ENCODE measurements at regions not wholly inside any gene's neighbourhood (a gene's known extent, or its start where the extent isn't known, plus 50 kb on each side); places are given as distances from the start of the nearest gene placed in this dataset.

- Histone ChIP-seq H3K4me1 (ENCODE audit: low read length) (no peaks in the 10 kb centered on the region), H3K27ac (ENCODE audit: low read length) (no peak overlapping the region), H2AFZ (ENCODE audit: low read length) (no peak overlapping the region), H3K4me2 (ENCODE audit: low read depth, low read length) (no peak overlapping the region), H3K4me3 (ENCODE audit: low read length) (no peak overlapping the region), H3K9ac (ENCODE audit: low read length) (no peak overlapping the region), H3F3A (ENCODE audit: insufficient read depth, low read length) (no peaks in the 10 kb centered on the region), H3K9me2 (replicated peaks; ENCODE audit: insufficient read depth, low read length) (no peaks in the 10 kb centered on the region), H3K27me3 (replicated peaks; ENCODE audit: insufficient read depth, low read length) (no peaks in the 10 kb centered on the region), H3K36me3 (replicated peaks; ENCODE audit: insufficient read depth, low read length) (no peaks in the 10 kb centered on the region), H4K20me1 (ENCODE audit: insufficient read depth, low read length) (no peaks in the 10 kb centered on the region), H3K9me3 (replicated peaks; ENCODE audit: insufficient read depth, low read length) (no peaks in the 10 kb centered on the region), H3K79me2 (ENCODE audit: low read length) (no peaks in the 10 kb centered on the region)
- no peak for TF ChIP-seq EZH2 (optimal IDR thresholded peaks at IDR 0.05; ENCODE audit: low read depth, low read length)
- TF ChIP-seq EZH2phosphoT487 (IDR thresholded peaks at IDR 0.05; ENCODE audit: low read length) = no peak
- TF ChIP-seq, protein P1, sequence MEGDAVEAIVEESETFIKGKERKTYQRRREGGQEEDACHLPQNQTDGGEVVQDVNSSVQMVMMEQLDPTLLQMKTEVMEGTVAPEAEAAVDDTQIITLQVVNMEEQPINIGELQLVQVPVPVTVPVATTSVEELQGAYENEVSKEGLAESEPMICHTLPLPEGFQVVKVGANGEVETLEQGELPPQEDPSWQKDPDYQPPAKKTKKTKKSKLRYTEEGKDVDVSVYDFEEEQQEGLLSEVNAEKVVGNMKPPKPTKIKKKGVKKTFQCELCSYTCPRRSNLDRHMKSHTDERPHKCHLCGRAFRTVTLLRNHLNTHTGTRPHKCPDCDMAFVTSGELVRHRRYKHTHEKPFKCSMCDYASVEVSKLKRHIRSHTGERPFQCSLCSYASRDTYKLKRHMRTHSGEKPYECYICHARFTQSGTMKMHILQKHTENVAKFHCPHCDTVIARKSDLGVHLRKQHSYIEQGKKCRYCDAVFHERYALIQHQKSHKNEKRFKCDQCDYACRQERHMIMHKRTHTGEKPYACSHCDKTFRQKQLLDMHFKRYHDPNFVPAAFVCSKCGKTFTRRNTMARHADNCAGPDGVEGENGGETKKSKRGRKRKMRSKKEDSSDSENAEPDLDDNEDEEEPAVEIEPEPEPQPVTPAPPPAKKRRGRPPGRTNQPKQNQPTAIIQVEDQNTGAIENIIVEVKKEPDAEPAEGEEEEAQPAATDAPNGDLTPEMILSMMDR (IDR thresholded peaks at IDR 0.05; ENCODE audit: low read length) = no peak
- DNase-seq = no peak
Observed at GRCh38 chr4:181637186-181638105, 605.8 kb upstream of the TENM3 start.

GRCh38 chr4:181643466-181643865 lies 599.7 kb upstream of the TENM3 start:
- no peak for TF ChIP-seq EZH2 (optimal IDR thresholded peaks at IDR 0.05; ENCODE audit: low read depth, low read length)
- TF ChIP-seq EZH2phosphoT487 (IDR thresholded peaks at IDR 0.05; ENCODE audit: low read length) = no peak
- TF ChIP-seq, protein P1 (IDR thresholded peaks at IDR 0.05; ENCODE audit: low read length) = no peak

GRCh38 chr4:181645489-181645888 lies 597.7 kb upstream of the TENM3 start:
- H3K36me3 ChIP-seq (replicated peaks; ENCODE audit: insufficient read depth, low read length) = no peaks in the 10 kb centered on the region
- no peak overlapping the region for H3K27ac ChIP-seq (ENCODE audit: low read length)
- no peak overlapping the region for H3K4me2 ChIP-seq (ENCODE audit: low read depth, low read length)
- no peaks in the 10 kb centered on the region for H3K27me3 ChIP-seq (replicated peaks; ENCODE audit: insufficient read depth, low read length)
- TF ChIP-seq EZH2 (optimal IDR thresholded peaks at IDR 0.05; ENCODE audit: low read depth, low read length) (no peak), EZH2phosphoT487 (IDR thresholded peaks at IDR 0.05; ENCODE audit: low read length) (no peak)
- TF ChIP-seq, protein P1 (IDR thresholded peaks at IDR 0.05; ENCODE audit: low read length) = no peak
- no peak overlapping the region for H2AFZ ChIP-seq (ENCODE audit: low read length)
- no peaks in the 10 kb centered on the region for H3F3A ChIP-seq (ENCODE audit: insufficient read depth, low read length)
- no peak for DNase-seq
- H3K9me3 ChIP-seq (replicated peaks; ENCODE audit: insufficient read depth, low read length) = no peaks in the 10 kb centered on the region
- no peaks in the 10 kb centered on the region for H3K79me2 ChIP-seq (ENCODE audit: low read length)
- H3K4me1 ChIP-seq (ENCODE audit: low read length) = no peaks in the 10 kb centered on the region
- no peaks in the 10 kb centered on the region for H3K9me2 ChIP-seq (replicated peaks; ENCODE audit: insufficient read depth, low read length)
- H3K9ac ChIP-seq (ENCODE audit: low read length) = no peak overlapping the region
- H3K4me3 ChIP-seq (ENCODE audit: low read length) = no peak overlapping the region
- H4K20me1 ChIP-seq (ENCODE audit: insufficient read depth, low read length) = no peaks in the 10 kb centered on the region

More at GRCh38 chr4:181643466-181643865, 599.7 kb upstream of the TENM3 start:
- Histone ChIP-seq H3F3A (ENCODE audit: insufficient read depth, low read length) (no peaks in the 10 kb centered on the region), H3K79me2 (ENCODE audit: low read length) (no peaks in the 10 kb centered on the region), H3K27me3 (replicated peaks; ENCODE audit: insufficient read depth, low read length) (no peaks in the 10 kb centered on the region), H3K36me3 (replicated peaks; ENCODE audit: insufficient read depth, low read length) (no peaks in the 10 kb centered on the region), H3K4me1 (ENCODE audit: low read length) (no peaks in the 10 kb centered on the region), H3K9me3 (replicated peaks; ENCODE audit: insufficient read depth, low read length) (no peaks in the 10 kb centered on the region), H3K4me2 (ENCODE audit: low read depth, low read length) (no peak overlapping the region), H3K4me3 (ENCODE audit: low read length) (no peak overlapping the region), H2AFZ (ENCODE audit: low read length) (no peak overlapping the region), H3K9ac (ENCODE audit: low read length) (no peak overlapping the region), H4K20me1 (ENCODE audit: insufficient read depth, low read length) (no peaks in the 10 kb centered on the region), H3K9me2 (replicated peaks; ENCODE audit: insufficient read depth, low read length) (no peaks in the 10 kb centered on the region), H3K27ac (ENCODE audit: low read length) (no peak overlapping the region)
- no peak for DNase-seq

Measured in MM.1S (cell line).